Lower leg skin (tissue), 4 donors: ENCODE measurements at regions not wholly inside any gene's neighbourhood (a gene's known extent, or its start where the extent isn't known, plus 50 kb on each side); places are given as distances from the start of the nearest gene placed in this dataset.

ENCODE experiments used
- DNase-seq, 2 donors: peaks; one replicate each; pipeline ENCODE4 v3.0.0-alpha.2; 2019; ENCODE audit warnings: low spot score in 2 of 2
- H3K4me3 ChIP-seq: fragments of 200-600 bp; sonication (generic); 2 replicates; pipeline ENCODE4 v1.5.1; 2017; ENCODE audit warnings: mild to moderate bottlenecking, low read depth; ENCODE audit not compliant: poor library complexity, severe bottlenecking
- POLR2A ChIP-seq, 2 donors: fragments of 450-650 bp; IDR thresholded peaks; one replicate each; pipeline ENCODE4 v1.6.1; 2016 to 2017; ENCODE audit warnings: antibody characterized with exemption in 2 of 2, mild to moderate bottlenecking in 1 of 2, moderate library complexity in 1 of 2
- WGBS, 2 donors: methylation state at CpG; one replicate each; pipeline ENCODE4 v1.1.5; 2018; 5-methylcytosine and 5-hydroxymethylcytosine counted together
- intact Hi-C: fragments of 100-400 bp; cut with DNase I; formaldehyde crosslinking; loops from one replicate; pipeline ENCODE4 v1.15.0; 2023; ENCODE audit warnings: low total_unique reads
- TF ChIP-seq, protein P1 (sequence below), 3 donors: fragments of 450-650 bp; IDR thresholded peaks; one replicate each; pipeline ENCODE4 v1.5.1; 2016; ENCODE audit warnings: antibody characterized with exemption in 3 of 3, mild to moderate bottlenecking in 3 of 3, moderate library complexity in 2 of 3

DNA sequence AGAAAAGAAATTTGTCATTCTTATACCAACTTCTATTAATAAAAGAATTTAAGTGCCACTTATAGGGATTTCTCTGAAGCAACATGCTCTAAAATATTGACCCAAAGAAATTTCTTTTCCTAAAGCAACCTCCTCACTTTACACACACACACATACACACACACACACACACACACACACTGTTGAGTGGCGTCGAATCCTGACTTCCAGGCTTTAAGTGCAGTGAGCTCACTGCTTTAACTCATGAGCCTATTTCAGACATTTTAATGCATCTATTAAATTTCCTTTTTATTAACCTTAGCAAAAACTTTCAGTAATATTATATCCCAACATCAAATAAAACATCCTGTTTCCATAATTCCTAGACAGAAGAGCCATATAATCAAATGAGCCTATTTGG, 229.1 kb upstream of the ACVR2A start:
- no peak overlapping the region for H3K4me3 ChIP-seq
- WGBS, 2 donors = 64 to 67% methylated on average over 2 of the region's 2 CpGs
- intact Hi-C loops = no loop called here
- TF ChIP-seq POLR2A (IDR thresholded peaks at IDR 0.05) = no peak
- TF ChIP-seq, protein P1, sequence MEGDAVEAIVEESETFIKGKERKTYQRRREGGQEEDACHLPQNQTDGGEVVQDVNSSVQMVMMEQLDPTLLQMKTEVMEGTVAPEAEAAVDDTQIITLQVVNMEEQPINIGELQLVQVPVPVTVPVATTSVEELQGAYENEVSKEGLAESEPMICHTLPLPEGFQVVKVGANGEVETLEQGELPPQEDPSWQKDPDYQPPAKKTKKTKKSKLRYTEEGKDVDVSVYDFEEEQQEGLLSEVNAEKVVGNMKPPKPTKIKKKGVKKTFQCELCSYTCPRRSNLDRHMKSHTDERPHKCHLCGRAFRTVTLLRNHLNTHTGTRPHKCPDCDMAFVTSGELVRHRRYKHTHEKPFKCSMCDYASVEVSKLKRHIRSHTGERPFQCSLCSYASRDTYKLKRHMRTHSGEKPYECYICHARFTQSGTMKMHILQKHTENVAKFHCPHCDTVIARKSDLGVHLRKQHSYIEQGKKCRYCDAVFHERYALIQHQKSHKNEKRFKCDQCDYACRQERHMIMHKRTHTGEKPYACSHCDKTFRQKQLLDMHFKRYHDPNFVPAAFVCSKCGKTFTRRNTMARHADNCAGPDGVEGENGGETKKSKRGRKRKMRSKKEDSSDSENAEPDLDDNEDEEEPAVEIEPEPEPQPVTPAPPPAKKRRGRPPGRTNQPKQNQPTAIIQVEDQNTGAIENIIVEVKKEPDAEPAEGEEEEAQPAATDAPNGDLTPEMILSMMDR (IDR thresholded peaks at IDR 0.05) = no peak
- DNase-seq = no peak

DNA sequence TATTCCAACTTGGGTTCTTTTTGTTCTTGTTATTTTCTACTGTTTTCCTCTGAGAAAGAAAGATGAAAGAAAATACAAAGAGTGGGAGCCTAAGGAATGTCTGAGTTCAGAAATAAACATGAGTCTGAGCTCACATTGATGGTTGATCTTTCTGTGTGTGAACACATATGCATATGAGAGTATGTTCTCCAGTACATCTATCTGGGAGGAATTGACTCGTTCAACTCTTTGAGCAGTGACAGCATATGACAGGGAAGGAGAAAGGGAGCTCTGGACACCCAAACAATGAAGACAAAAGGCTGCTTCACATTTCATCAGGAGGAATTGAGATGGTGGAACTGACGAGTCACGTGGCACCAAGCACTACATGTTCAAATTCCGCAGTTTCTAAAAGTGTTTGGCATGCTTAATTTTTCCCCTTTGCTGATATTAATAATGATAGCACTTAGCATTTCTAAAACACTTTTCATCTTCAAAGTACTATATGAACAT, 229.8 kb upstream of the ACVR2A start:
- intact Hi-C loops = no loop called here
- WGBS, 2 donors = 61 to 64% methylated on average over 4 of the region's 4 CpGs
- no peak overlapping the region for H3K4me3 ChIP-seq
- TF ChIP-seq, protein P1 (IDR thresholded peaks at IDR 0.05) = no peak
- no peak for TF ChIP-seq POLR2A (IDR thresholded peaks at IDR 0.05)
- DNase-seq = no peak

DNA sequence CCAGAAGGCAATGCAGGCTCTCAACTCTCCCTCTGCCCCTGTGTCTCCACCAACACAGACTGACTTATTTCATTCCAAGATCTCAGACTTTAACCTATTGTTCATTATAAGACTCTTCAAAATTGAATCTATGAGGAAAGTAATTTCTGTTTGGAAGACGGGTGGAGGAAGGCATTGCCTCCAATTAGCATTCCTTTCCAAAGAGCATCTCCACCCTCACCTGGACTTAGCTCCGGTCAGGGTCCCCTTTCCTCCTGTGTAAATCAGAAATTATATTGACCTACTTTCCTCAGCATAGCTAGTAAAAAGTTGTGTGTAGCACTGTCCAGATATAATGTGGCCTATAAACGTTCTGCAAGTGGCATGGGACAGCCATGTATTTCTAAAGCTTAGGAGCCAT, 230.4 kb upstream of the ACVR2A start:
- WGBS, 2 donors = 54 to 59% methylated on average over 3 of the region's 3 CpGs
- intact Hi-C loops = no loop called here
- H3K4me3 ChIP-seq = no peak overlapping the region
- DNase-seq = no peak
- no peak for TF ChIP-seq POLR2A (IDR thresholded peaks at IDR 0.05)

DNA sequence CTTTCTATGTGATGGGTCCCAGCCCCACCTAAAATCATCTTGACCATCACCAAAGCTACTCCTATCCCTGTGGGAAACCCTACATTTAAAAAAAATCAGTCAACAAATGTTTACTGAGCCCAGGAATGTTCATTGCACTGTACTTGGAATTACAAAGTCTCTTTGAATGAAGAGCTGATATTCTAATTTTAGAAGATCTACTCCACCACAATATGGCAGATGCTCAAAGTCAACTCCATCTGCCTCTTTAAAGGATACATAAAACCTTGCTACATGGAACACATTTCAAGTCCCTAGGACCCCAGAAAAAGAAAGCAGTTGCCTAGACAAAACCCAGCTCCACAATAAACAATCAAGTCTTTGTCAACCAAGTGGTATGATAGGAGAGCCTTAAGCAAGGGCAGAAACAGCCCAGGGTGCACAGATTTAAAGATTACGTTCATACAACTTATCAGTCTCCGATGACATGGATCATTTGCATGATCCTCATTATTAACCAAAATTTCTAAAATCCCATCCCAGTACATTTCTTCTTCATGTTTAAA, 234.3 kb upstream of the ACVR2A start:
- TF ChIP-seq POLR2A (IDR thresholded peaks at IDR 0.05) = no peak
- TF ChIP-seq, protein P1 (IDR thresholded peaks at IDR 0.05) = no peak
- DNase-seq = no peak
- 82 to 94% methylated on average over 2 of the region's 2 CpGs for WGBS, 2 donors
- intact Hi-C loops = no loop called here
- H3K4me3 ChIP-seq = no peak overlapping the region

DNA sequence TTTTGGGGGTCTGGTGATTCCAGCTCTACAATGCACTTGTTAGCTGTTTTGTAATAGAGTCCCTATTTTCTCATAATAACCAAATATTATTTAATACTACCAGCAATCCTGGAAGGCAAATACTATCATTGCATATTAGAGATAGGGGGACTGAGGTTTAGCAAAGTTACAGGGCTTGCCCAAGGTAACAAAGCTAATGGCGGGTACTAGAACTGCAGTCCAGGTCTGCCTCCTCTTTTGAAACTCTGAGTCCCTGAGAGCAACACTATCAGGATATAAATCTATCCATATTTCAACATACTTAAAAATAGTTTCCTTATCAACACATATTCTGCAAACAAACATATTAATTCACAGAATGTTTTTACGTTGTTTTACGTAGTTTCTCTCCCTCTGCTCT, 235.5 kb upstream of the ACVR2A start:
- TF ChIP-seq POLR2A (IDR thresholded peaks at IDR 0.05) = no peak
- TF ChIP-seq, protein P1 (IDR thresholded peaks at IDR 0.05) = no peak
- DNase-seq = no peak
- intact Hi-C loops = no loop called here
- 82 to 87% methylated on average over 3 of the region's 3 CpGs for WGBS, 2 donors
- H3K4me3 ChIP-seq = no peak overlapping the region

DNA sequence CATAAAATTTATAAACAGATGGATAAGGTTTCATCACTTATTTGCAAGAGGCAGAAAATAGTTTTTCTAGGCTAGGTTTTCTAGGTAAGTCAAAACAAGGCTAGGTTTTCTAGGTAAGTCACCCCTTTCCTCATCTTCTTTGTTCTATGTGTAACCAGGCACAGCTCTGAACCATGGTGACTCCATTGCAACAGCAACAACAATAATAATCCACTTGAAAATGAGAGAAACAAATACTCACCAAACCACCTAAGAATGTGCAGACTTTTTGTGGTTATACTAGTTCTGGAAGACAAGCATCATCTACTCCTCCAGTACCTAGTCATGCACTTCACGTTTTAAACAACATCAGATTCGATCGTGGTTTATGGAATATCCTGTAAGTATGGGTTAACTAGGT, 237.4 kb upstream of the ACVR2A start:
- 88 to 91% methylated on average over 3 of the region's 3 CpGs for WGBS, 2 donors
- DNase-seq = no peak
- H3K4me3 ChIP-seq = no peak overlapping the region
- TF ChIP-seq, protein P1 (IDR thresholded peaks at IDR 0.05) = no peak
- TF ChIP-seq POLR2A (IDR thresholded peaks at IDR 0.05) = no peak
- intact Hi-C loops = no loop called here
